Thoracic aorta (tissue), 2 donors: ENCODE measurements at regions not wholly inside any gene's neighbourhood (a gene's known extent, or its start where the extent isn't known, plus 50 kb on each side); places are given as distances from the start of the nearest gene placed in this dataset.

ENCODE experiments used
- ATAC-seq: fragments of 150-250 bp; one replicate; pipeline ENCODE4 v1.8.0; 2017; ENCODE audit warnings: low read depth; ENCODE audit not compliant: insufficient number of reproducible peaks, low FRiP score
- DNase-seq: peaks from one replicate; pipeline ENCODE4 v3.0.0-alpha.2; 2020; ENCODE audit warnings: low spot score
- H3K27ac ChIP-seq, 2 donors: fragments of 200-600 bp; sonication (generic); 1 replicate in 1 of 2; 2 replicates in 1 of 2; pipeline ENCODE4 v1.5.1; 2016; ENCODE audit warnings: mild to moderate bottlenecking in 2 of 2, moderate library complexity in 2 of 2
- H3K27me3 ChIP-seq: fragments of 200-600 bp; sonication (generic); replicated peaks from 2 replicates; pipeline ENCODE4 v1.6.0; 2016; ENCODE audit warnings: mild to moderate bottlenecking; ENCODE audit not compliant: insufficient read depth
- H3K36me3 ChIP-seq: fragments of 200-600 bp; sonication (generic); one replicate; pipeline ENCODE4 v1.5.1; 2016
- H3K4me1 ChIP-seq, 2 donors: fragments of 200-600 bp; sonication (generic); 1 replicate in 1 of 2; 2 replicates in 1 of 2; pipeline versions ENCODE4 v1.5.1 to v1.6.0; 2016; ENCODE audit warnings: low read depth in 2 of 2, mild to moderate bottlenecking in 1 of 2; ENCODE audit not compliant: control insufficient read depth in 1 of 2
- H3K4me3 ChIP-seq: fragments of 200-600 bp; sonication (generic); 2 replicates; pipeline ENCODE4 v1.5.1; 2016; ENCODE audit warnings: mild to moderate bottlenecking
- H3K9me3 ChIP-seq: fragments of 200-600 bp; sonication (generic); 2 replicates; pipeline ENCODE4 v1.5.1; 2016
- CTCF ChIP-seq: fragments of 200-600 bp; sonication (generic); IDR thresholded peaks from one replicate; pipeline ENCODE4 v1.5.1; 2019; ENCODE audit warnings: antibody characterized with exemption

DNA sequence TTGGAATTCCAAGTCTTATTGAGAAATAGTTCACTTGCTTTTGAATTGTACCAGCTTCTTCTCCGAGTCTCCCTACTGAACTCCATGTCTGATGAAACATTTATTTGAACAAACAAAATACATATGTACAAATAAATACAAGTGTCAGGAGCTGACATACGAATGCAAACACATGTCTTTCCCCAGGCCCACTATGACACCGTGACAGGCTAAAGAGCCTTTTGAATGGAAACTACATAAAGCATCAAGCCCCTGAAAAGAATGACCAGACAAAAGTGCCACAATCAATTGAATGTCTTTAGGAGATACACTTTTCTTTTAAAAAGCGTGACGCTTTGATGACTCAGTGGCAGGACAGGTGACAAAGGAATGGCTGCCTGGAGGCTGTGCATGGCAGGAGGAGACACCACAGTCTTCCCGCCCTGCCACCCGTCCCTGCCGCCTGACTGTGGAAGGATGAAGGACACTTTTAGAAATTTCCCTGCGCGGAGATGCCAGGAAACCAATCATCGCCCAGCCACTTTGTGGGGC, 112.4 kb upstream of the BNC2 start:
- ATAC-seq, result no peak

DNA sequence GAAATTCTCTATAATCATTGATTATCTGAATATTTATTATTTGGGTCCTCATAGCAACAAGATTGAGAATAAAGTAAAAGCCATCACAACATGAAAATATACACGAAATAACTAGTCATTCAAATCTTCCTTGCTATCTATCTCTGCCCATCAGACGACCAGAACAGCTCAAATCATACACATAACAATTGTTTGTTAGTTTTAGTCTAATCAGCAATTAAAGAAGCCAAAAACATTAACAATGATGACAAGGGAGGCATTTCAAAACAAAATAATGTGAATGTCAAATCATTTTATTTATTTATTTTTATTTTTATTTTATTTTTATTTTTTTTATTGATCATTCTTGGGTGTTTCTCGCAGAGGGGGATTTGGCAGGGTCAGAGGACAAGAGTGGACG, 106.0 kb upstream of the BNC2 start:
- Histone ChIP-seq H3K9me3 (no peaks in the 10 kb centered on the region), H3K27me3 (no peaks in the 10 kb centered on the region), H3K4me3 (no peak overlapping the region), H3K4me1 (no peaks in the 10 kb centered on the region), H3K36me3 (no peaks in the 10 kb centered on the region), H3K27ac (no peak overlapping the region)
- DNase-seq, result no peak
- ATAC-seq, result no peak
- no peak for TF ChIP-seq CTCF

More for the DNA sequence above, 112.4 kb upstream of the BNC2 start:
- Histone ChIP-seq H3K36me3 (no peaks in the 10 kb centered on the region), H3K27me3 (no peaks in the 10 kb centered on the region), H3K27ac (no peak overlapping the region), H3K9me3 (no peaks in the 10 kb centered on the region), H3K4me1 (peaks cover 3 to 30% of the 10 kb centered on the region in 2 donors), H3K4me3 (no peak overlapping the region)
- TF ChIP-seq CTCF, result no peak
- no peak for DNase-seq

DNA sequence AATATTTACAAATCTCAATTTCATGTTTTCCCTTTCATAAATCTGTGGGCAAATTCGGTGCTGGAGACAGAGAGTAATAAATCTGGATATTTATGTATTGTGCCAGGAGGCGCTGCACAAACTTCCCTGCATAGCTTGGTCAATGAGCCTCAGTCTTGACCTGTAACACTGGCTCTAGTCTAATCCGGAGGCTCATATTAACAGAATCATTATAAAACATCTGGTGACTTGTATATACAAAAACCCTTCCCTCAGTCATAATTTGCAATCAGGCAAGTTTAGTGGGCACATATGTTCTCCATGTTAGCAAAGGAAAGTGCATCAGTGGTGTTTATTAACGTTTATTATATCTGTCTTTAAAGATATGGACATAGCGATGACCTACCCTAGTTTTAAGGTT, 104.0 kb upstream of the BNC2 start:
- TF ChIP-seq CTCF, result no peak
- Histone ChIP-seq H3K27ac (no peak overlapping the region), H3K36me3 (no peaks in the 10 kb centered on the region), H3K27me3 (no peaks in the 10 kb centered on the region), H3K4me3 (no peak overlapping the region), H3K4me1 (no peaks in the 10 kb centered on the region), H3K9me3 (no peaks in the 10 kb centered on the region)
- no peak for ATAC-seq
- no peak for DNase-seq

DNA sequence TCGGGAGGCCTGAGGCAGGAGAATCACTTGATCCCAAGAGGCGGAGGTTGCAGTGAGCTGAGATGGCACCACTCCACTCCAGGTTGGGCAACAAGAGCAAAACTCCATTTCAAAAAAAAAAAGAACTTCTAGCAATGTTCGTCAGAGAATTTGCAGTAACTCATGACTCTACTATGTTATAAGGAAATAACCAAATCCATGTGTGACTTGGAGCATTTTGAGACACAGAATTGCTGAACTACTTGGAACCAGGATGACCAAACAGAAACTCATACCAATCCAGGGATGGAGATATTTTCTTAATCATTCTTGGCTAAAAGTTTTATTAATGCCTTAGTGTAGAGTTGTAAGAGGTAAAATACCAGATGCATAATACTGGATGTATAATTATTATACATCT, 99.9 kb upstream of the BNC2 start:
- no peaks in the 10 kb centered on the region for H3K9me3 ChIP-seq
- no peak for DNase-seq
- H3K4me1 ChIP-seq, result no peaks in the 10 kb centered on the region

GRCh38 chr9:16964228-16964627, 93.8 kb upstream of the BNC2 start:
- Histone ChIP-seq H3K4me1 (no peaks in the 10 kb centered on the region), H3K36me3 (no peaks in the 10 kb centered on the region), H3K27ac (no peak overlapping the region), H3K4me3 (no peak overlapping the region), H3K9me3 (no peaks in the 10 kb centered on the region), H3K27me3 (no peaks in the 10 kb centered on the region)
- no peak for ATAC-seq
- no peak for TF ChIP-seq CTCF
- no peak for DNase-seq

More for the DNA sequence above, 99.9 kb upstream of the BNC2 start:
- no peaks in the 10 kb centered on the region for H3K27me3 ChIP-seq
- no peak for ATAC-seq
- no peak overlapping the region for H3K27ac ChIP-seq
- H3K4me3 ChIP-seq, result no peak overlapping the region
- H3K36me3 ChIP-seq, result no peaks in the 10 kb centered on the region
- TF ChIP-seq CTCF, result no peak
